C4-2B (cell line): ENCODE measurements at regions not wholly inside any gene's neighbourhood (a gene's known extent, or its start where the extent isn't known, plus 50 kb on each side); places are given as distances from the start of the nearest gene placed in this dataset.

Experiments
- ZFX ChIP-seq: fragments of 450-650 bp; IDR thresholded peaks from 2 replicates; pipeline ENCODE4 v1.6.1; 2017
- TF ChIP-seq, protein P1 (sequence below): fragments of 450-650 bp; conservative IDR thresholded peaks from 2 replicates; pipeline ENCODE4 v1.5.1; 2017; ENCODE audit warnings: mild to moderate bottlenecking

DNA sequence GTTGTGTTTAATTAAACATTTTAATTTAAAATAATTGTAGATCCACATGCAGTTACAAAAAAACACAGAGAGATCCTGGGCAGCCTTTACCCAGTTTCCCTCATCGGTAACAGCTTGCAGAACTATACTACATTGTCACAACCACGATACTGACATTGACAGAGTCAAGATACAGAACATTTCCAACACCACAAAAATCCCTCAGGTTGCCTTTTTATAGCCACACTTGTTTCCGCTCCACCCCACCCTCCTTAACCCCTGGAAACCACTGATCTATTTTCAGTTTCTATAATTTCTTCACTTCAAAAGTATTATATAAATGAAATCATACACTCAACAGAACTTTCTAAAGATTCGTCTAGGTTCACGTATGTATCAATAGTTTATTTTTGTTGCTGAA, 458.8 kb upstream of the SOX5 start:
- TF ChIP-seq, protein P1, sequence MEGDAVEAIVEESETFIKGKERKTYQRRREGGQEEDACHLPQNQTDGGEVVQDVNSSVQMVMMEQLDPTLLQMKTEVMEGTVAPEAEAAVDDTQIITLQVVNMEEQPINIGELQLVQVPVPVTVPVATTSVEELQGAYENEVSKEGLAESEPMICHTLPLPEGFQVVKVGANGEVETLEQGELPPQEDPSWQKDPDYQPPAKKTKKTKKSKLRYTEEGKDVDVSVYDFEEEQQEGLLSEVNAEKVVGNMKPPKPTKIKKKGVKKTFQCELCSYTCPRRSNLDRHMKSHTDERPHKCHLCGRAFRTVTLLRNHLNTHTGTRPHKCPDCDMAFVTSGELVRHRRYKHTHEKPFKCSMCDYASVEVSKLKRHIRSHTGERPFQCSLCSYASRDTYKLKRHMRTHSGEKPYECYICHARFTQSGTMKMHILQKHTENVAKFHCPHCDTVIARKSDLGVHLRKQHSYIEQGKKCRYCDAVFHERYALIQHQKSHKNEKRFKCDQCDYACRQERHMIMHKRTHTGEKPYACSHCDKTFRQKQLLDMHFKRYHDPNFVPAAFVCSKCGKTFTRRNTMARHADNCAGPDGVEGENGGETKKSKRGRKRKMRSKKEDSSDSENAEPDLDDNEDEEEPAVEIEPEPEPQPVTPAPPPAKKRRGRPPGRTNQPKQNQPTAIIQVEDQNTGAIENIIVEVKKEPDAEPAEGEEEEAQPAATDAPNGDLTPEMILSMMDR = no peak
- no peak for TF ChIP-seq ZFX
